ENCODE measurements at regions not wholly inside any gene's neighbourhood (a gene's known extent, or its start where the extent isn't known, plus 50 kb on each side); places are given as distances from the start of the nearest gene placed in this dataset.

GRCh38 chr1:67544921-67545320, 114.7 kb upstream of the SERBP1 start:
- TF ChIP-seq CTCF (IDR thresholded peaks at IDR 0.05) (no peak), POLR2AphosphoS5 (IDR thresholded peaks at IDR 0.05) (no peak), POLR2A (IDR thresholded peaks at IDR 0.05) (no peak), EP300 (IDR thresholded peaks at IDR 0.05; ENCODE audit: low read depth) (no peak)

Data from transverse colon (tissue), 4 donors.